T1000 (cell line): ENCODE measurements at regions not wholly inside any gene's neighbourhood (a gene's known extent, or its start where the extent isn't known, plus 50 kb on each side); places are given as distances from the start of the nearest gene placed in this dataset.

Experiments used
- DNase-seq: peaks from one replicate; lab custom pipeline; 2025; ENCODE audit warnings: mixed read lengths; lab: John Stamatoyannopoulos, UW

DNA sequence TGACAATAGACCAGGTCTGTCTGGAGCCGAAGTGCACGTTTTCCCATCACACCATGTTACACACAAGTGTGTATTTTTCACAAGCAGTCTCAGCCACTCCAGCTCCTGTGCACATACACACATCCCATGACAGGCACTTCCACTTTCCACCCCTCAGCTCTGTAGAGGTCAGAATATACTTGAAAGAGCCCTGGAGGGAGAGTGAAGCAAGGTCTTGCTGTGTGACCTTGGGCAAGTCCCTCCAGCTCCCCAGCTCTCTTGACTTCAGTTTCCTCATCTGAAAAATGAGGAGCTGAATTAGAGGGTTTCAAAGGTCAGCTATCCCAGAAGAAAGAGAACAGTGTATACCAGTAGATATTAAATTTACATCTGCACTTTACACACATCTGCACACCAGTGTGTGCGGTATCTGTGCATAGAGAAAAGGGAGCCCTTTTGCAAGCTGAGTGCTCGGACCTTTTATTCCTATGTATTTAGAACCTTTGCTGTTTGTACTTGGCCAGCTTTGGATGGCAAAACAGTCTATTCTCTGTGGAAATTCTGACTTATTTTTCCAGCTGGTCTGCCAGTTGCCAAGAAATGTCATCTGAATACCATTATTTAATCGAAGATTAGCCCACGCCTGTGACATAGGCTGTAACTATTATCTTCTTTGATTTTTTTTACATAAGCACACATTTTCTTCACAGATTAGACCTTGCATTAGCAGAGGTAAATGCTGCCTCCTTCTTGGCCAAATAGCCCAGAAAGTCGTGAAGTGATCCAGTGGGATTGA lies 528.0 kb downstream of the BNC2 start:
- DNase-seq = no peak

DNA sequence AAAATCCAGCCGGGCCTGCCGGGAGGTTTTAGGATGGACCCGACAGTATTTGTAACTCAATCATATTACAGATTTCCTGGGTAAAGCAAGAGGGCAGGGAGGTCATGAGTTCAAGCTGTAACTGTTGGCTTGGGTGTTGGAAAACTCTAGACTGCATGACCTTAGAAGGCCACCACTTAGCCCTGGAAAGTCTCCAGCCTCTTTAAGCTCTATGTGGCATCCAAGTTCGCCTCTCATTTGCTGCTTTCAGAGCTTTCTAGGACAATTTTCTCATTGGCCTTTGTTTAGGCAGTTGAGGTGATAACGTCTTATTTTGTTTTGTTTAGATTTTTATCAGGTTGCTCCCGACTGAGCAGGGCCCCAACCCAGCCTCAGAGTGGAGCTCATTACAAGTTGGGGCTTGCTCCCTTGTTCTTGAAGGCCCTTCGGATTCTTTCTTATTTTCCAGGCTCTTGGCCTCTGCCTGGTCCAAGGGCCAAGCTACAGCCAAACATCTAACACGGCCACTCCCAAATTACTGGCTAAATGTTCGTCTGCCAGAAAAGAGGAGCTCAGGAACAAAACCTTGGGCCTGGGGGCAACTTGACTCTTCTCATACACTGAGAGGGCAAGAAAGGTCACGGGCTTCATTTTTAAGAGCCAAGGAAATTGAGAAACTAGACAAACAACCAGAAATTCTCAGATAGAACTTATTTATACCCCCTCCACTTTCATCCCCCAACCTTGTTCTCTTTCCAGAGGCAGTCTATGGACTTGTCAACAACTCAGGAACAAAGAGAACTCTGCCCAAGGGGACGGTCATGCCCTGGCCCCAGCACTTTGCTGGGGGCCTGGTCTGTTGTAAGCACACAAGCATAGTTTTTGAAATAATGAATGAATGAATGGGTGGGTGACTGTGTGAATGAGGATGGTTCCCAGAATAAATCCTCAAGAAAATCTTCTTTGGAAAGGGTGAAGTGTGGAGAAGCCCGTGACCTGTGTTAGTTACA lies 526.9 kb downstream of the BNC2 start:
- DNase-seq = no peak

DNA sequence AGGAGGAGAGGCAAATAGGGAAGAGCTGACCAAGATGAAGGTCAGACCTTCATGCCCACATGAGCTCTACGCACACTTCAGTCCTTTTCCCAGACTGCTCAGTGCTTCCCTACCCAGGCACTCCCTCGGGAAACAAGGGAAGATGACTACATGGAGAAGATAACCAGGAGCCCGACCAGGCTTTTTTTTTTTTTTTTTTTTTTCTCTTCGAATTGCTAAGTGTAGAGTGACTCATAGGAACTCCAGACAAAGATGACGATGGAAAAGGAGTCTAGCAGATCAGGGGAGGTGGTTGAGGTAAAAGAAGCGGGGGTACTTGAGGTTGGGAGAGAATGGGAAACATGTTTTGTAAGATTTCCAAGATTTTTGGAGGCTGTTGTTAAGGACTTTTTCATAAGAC lies 526.1 kb downstream of the BNC2 start:
- DNase-seq = peak; percentile 36

DNA sequence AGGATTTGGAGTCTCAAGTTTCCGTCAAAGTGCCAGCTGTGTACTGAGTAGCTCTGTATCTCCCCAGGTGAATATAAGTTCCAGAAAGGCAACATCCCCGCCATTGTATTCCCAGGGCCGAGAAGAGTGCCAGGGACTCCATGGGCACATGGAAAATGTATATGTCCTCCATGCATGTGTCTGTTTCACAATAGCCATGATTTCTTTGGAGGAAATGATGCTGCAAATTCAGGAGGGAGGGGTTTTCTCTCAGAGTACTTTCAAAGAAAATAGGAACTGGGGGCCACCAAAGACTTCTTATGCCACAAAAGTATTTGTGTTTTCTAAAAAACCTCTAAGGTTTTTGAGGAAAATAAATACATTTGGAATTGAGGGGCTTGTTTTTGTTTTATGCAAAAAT lies 524.6 kb downstream of the BNC2 start:
- no peak for DNase-seq

DNA sequence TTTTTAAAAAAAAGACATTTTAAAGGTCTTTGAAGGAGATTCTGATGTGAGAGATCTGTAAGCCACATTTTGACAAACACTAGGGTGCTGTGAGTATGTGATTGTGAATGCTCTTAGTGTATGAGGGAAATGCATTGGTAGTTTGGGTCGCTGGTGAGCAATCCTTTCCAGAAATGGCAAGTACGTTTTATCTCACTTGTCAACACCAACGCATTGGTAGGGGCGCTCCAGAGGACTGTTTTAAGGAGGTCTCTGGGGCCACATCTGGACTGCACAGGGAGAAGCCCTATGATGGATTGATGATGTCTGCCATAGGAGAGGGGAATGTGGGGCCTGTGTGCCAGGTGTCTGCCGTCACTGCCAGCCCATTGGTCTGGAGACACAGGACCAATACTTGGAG lies 522.6 kb downstream of the BNC2 start:
- no peak for DNase-seq

DNA sequence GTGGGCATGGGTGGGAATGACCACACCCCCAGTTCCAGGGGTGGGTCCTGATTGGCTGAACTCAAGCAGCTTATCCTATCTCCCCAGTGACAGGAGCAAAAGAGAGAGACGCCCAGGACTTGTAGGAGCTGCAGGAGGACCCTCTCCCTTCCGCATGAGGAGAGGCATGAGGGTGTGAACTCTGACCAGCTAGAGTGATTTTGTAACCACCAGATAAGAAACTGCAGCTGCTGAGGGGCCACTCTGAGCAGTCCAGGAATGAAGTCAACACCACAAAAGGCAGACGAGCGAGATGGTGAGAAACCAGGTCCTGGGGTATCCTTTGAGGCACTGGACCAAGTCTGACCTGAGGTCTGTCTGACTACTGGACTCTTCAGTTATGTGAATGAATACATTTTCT lies 521.9 kb downstream of the BNC2 start:
- DNase-seq = no peak

DNA sequence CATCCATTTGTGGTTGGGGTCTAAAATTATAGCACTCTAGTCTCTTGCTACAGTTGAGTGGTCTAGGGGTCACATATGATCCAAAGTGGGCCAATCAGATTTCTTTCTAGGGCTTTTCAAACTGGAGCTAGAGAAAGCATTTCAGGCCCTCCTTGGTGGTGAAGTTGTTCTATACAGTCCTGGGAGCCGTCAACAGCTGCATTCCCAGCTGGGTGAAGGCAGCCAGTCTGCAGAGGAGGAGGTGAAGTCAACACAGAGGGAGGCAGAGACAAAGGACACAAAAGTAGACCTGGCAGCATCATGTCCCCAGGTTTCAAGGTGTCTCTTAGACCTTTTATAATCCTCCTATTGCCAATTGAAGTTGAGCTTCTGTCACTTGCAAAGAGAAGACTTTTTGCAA lies 518.2 kb downstream of the BNC2 start:
- no peak for DNase-seq

DNA sequence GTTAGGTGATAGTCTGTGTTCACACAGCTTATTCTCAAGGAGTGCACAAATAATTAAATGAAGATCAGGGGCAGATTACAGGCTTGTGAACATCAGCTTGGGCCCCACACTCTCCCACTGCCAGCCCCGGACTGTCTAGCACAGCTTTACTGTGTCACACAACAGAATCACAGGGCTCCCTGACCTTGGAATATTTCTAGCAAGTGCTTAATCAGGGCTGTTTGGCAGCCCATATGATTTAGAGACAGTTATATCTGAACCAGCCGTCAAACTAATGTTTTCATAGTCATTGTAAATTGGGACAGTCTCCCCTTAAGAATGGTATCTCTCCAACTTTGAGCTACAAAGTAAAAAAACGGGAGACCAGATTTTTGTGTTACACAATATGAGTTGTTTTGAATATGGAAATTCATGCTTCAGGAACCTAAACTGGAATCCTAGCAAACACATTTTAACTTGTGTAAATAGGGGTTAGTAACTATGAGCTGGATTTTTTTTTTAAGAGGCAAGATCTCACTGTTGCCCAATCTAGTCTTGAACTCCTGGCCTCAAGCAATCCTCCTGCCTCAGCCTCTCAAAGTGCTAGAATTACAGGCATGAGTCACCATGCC lies 517.6 kb downstream of the BNC2 start:
- DNase-seq = no peak

DNA sequence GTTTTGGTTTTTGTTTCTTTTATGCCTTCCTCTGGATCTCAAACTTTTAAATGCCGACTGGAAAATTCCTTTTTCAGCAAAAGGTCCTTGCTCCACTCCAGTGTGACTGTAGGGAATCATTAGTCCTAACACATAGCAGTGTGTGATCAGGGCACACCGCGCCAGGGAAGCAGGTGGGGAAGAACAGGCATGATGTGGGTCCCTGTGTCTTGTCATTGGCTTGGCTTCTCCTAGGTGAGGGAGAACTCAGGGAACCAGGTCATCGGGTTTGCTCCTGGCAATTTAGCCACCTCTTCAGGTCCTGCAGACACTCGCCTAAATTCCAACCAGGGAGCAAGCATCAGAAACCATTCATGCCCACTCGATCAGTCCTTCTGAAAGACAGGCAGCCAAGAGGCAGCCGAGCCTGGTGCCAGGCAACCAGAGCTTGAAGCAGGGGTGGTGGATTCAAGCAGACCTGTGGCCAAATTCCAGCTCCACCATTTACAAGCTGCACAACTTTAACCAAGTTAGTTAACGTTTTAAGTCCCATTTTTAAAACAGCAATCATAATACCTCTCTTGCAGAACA lies 514.2 kb downstream of the BNC2 start:
- no peak for DNase-seq

DNA sequence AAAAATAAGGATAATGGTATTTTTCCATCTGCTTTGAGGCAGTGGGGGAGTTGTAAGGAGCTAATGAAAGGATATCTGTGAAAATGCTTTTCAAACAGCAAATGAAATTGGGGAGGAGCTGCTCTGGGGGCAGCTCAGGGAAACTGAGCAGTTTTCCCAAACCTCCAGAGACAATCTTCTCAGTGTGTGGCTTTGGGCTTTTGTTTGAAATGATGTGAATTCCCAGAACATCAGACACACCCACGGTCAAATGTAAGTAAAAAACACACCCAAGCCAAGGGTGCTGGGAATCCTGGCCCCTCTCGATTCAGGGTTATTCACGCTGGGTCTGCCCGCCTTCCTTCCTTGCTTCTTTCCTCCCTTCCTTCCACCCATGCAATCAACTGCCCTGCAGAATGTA lies 512.6 kb downstream of the BNC2 start:
- no peak for DNase-seq

DNA sequence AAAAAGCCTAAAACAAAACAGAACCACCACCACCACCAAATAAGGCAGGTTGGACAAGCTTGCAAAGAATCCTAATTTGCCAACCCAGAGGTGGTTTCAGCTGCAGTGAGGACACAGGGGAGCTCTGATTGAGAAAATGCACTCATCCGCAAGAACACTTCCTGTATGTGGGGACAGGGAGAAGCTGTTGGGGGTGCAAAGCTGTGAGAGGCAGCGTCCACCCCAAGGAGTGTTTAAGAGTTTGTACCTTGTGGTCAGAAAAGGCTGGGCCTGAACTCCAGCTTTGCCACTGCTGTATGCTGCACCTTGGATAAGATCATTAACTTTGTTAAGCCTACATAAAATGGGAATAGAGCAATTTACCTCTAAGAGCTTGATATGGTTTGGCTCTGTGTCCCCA lies 511.7 kb downstream of the BNC2 start:
- no peak for DNase-seq
